Left lung (tissue), 4 donors: ENCODE measurements at regions not wholly inside any gene's neighbourhood (a gene's known extent, or its start where the extent isn't known, plus 50 kb on each side); places are given as distances from the start of the nearest gene placed in this dataset.

ENCODE experiments used
- ATAC-seq: fragments of 200-7000 bp; cut with Tn5 transposase; one replicate; pipeline ENCODE4 v1.9.1; 2020; ENCODE audit warnings: moderate library complexity
- DNase-seq, 4 donors: peaks; one replicate each; pipeline ENCODE4 v3.0.0-alpha.2; 2013 to 2020
- H3K27ac ChIP-seq, 2 donors: fragments of 200-600 bp; sonication (generic) in 1 of 2; one replicate each; pipeline versions ENCODE4 v1.5.0 to v1.8.0; 2020 to 2021
- H3K27me3 ChIP-seq, 2 donors: fragments of 200-600 bp; sonication (generic) in 1 of 2; one replicate each; pipeline versions ENCODE4 v1.5.0 to v1.8.0; 2020 to 2021
- H3K36me3 ChIP-seq, 2 donors: fragments of 200-600 bp; sonication (generic) in 1 of 2; one replicate each; pipeline versions ENCODE4 v1.5.0 to v1.8.0; 2020 to 2021
- H3K4me1 ChIP-seq, 2 donors: fragments of 200-600 bp; one replicate each; pipeline ENCODE4 v1.8.0; 2021
- H3K4me3 ChIP-seq, 2 donors: fragments of 200-600 bp; sonication (generic) in 1 of 2; one replicate each; pipeline versions ENCODE4 v1.5.0 to v1.8.0; 2020 to 2021; ENCODE audit warnings: mild to moderate bottlenecking in 1 of 2
- H3K9me3 ChIP-seq, 2 donors: fragments of 200-600 bp; sonication (generic) in 1 of 2; one replicate each; pipeline versions ENCODE4 v1.5.0 to v1.8.0; 2020 to 2021
- intact Hi-C, 2 donors: fragments of 100-400 bp; cut with DNase I; formaldehyde crosslinking; loops; one replicate each; pipeline versions ENCODE4 v1.11.2 to v1.14.2; 2022
- TF ChIP-seq, protein P1 (sequence below), 2 donors: fragments of 200-600 bp; sonication (generic) in 1 of 2; IDR thresholded peaks; one replicate each; pipeline versions ENCODE4 v1.5.0 to v1.8.0; 2021; ENCODE audit warnings: antibody characterized with exemption in 2 of 2
- donor health status: DM: no; HTN: yes; CAD: no.
- donor health status: DM: no; HTN: no; CAD: no.

DNA sequence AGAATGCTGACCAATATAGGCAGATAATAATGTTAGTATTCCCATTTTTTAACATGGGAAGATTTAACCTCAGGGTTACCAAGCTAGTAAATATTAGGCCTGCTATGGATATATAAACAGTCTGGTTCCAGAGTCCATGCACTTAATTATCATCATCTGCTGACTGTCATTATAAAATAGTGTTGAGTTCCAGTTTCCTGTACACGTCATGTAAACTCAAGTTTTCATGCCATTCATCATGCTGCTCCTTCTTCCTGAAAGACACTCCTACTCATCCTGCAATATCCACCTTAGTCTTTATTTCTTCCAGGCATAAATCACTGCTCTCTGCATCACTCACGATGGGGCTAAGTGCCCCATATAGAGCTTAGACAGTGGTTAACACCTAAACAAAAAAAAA, 420.8 kb upstream of the SPHKAP start:
- Histone ChIP-seq H3K4me3 (no peak overlapping the region), H3K36me3 (no peaks in the 10 kb centered on the region), H3K4me1 (no peaks in the 10 kb centered on the region), H3K27me3 (no peaks in the 10 kb centered on the region), H3K9me3 (peaks cover 0 to under 1% of the 10 kb centered on the region in 2 donors), H3K27ac (no peak overlapping the region)
- ATAC-seq, result no peak
- intact Hi-C loops, result no loop called here
- DNase-seq, result no peak
- TF ChIP-seq, protein P1, sequence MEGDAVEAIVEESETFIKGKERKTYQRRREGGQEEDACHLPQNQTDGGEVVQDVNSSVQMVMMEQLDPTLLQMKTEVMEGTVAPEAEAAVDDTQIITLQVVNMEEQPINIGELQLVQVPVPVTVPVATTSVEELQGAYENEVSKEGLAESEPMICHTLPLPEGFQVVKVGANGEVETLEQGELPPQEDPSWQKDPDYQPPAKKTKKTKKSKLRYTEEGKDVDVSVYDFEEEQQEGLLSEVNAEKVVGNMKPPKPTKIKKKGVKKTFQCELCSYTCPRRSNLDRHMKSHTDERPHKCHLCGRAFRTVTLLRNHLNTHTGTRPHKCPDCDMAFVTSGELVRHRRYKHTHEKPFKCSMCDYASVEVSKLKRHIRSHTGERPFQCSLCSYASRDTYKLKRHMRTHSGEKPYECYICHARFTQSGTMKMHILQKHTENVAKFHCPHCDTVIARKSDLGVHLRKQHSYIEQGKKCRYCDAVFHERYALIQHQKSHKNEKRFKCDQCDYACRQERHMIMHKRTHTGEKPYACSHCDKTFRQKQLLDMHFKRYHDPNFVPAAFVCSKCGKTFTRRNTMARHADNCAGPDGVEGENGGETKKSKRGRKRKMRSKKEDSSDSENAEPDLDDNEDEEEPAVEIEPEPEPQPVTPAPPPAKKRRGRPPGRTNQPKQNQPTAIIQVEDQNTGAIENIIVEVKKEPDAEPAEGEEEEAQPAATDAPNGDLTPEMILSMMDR (IDR thresholded peaks at IDR 0.05), result no peak

DNA sequence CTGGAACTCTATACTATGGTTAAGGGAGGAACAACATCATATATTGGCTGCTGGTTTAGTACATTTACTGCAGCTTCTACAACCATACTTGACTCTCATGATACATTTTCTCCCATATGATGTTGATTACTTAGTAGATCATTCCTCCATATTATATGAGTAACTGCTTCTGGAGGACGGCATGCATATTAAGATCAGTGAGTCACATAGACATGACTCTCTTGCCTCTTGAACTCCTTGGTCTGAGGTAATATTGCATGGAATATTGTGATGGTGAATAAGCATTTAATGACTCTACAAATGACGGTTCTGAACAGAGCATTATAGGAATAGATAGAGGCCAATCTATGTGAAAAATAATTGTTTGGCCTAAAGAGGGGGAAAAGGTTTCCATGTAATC, 418.8 kb upstream of the SPHKAP start:
- TF ChIP-seq, protein P1 (IDR thresholded peaks at IDR 0.05), result no peak
- intact Hi-C loops, result no loop called here
- Histone ChIP-seq H3K27me3 (no peaks in the 10 kb centered on the region), H3K4me1 (no peaks in the 10 kb centered on the region), H3K9me3 (no peaks in the 10 kb centered on the region), H3K36me3 (no peaks in the 10 kb centered on the region), H3K27ac (no peak overlapping the region), H3K4me3 (no peak overlapping the region)
- DNase-seq, result no peak
- no peak for ATAC-seq

DNA sequence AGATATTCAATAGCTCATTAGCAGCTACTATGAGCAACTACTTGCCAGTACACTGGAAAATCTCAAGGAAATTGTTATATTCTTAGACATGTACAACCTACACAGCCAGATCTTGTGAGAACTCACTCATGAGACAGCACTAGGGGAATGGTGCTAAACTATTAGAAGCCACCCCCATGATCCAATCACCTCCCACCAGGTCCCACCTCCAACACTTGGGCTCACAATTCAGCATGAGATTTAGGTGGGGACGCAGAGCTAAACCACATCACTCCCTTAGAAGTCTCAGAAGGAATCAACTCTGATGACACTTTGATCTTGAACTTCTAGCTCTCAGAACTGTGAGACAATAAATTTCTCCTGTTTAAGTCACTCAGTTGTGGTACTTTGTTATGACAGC, 418.3 kb upstream of the SPHKAP start:
- no peaks in the 10 kb centered on the region for H3K27me3 ChIP-seq
- intact Hi-C loops, result no loop called here

DNA sequence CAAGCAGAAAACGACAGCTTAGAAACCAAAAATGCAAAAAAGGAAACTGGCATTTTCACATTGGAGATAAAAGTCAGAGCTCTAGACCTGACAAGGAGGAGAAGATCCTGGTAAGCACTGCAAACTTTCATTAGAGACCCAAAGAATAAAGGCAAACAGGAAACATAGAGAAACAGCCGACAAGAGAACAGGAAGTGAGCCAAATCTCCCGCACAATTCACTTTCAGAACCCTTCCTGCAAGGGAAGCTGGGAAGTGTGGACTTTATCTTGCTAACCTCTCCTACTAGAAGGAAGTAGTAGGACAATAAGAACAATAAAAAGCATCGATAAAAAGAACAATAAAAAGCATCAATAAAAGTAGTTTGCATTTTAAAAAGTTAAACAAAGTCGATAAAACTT, 417.8 kb upstream of the SPHKAP start:
- Histone ChIP-seq H3K27me3 (no peaks in the 10 kb centered on the region), H3K36me3 (no peaks in the 10 kb centered on the region), H3K27ac (no peak overlapping the region), H3K4me3 (no peak overlapping the region), H3K4me1 (no peaks in the 10 kb centered on the region), H3K9me3 (no peaks in the 10 kb centered on the region)
- TF ChIP-seq, protein P1 (IDR thresholded peaks at IDR 0.05), result no peak
- intact Hi-C loops, result no loop called here
- ATAC-seq (no peak), DNase-seq (no peak)

More for the DNA sequence above, 418.3 kb upstream of the SPHKAP start:
- no peaks in the 10 kb centered on the region for H3K9me3 ChIP-seq
- TF ChIP-seq, protein P1 (IDR thresholded peaks at IDR 0.05), result no peak
- DNase-seq (no peak), ATAC-seq (no peak)
- no peak overlapping the region for H3K4me3 ChIP-seq
- H3K4me1 ChIP-seq, result no peaks in the 10 kb centered on the region
- no peak overlapping the region for H3K27ac ChIP-seq
- H3K36me3 ChIP-seq, result no peaks in the 10 kb centered on the region

DNA sequence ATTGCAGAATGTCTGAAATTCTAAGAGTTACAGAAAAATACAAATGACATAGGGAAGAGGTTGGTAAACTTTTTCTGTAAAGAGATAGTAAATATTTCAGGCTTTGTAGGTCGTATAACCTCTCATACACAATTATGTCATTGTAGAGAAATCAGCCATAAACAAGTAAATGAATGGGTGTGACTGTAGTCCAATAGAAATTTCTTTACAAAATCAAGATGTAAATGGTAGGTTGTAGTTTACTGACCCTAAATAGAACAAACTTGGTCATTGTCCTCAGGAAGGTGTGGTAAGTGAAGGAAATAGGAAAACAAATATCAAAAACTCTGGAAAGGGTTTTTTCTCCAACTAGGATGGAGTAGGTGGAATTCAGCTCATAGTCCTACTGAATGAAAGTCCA, 415.5 kb upstream of the SPHKAP start:
- no peak overlapping the region for H3K4me3 ChIP-seq
- H3K27me3 ChIP-seq, result no peaks in the 10 kb centered on the region
- TF ChIP-seq, protein P1 (IDR thresholded peaks at IDR 0.05), result no peak
- intact Hi-C loops, result no loop called here
- no peaks in the 10 kb centered on the region for H3K4me1 ChIP-seq
- no peak overlapping the region for H3K27ac ChIP-seq
- ATAC-seq (no peak), DNase-seq (no peak)
- H3K9me3 ChIP-seq, result no peaks in the 10 kb centered on the region
- no peaks in the 10 kb centered on the region for H3K36me3 ChIP-seq
